WTC11 (cell line): ENCODE measurements at regions not wholly inside any gene's neighbourhood (a gene's known extent, or its start where the extent isn't known, plus 50 kb on each side); places are given as distances from the start of the nearest gene placed in this dataset.

Experiments used
- ATAC-seq: fragments of 200-7000 bp; cut with Tn5 transposase; 2 replicates; pipeline ENCODE4 v1.10.0; 2021; ENCODE audit warnings: mild to moderate bottlenecking, moderate library complexity
- CTCF ChIA-PET: fragments of 300-600 bp; sonication (Branson Sonifier 250); formaldehyde crosslinking; loops from one replicate; lab custom pipeline; 2021; ENCODE audit warnings: antibody characterized with exemption; lab: Charles Lee
- POLR2A ChIA-PET: fragments of 350-600 bp; sonication (Branson Sonifier 250); formaldehyde crosslinking; loops from one replicate; lab custom pipeline; 2021; ENCODE audit warnings: antibody characterized with exemption; lab: Charles Lee
- DNase-seq: peaks from one replicate; pipeline ENCODE4 v3.0.0; 2021; ENCODE audit warnings: low spot score
- H3K27ac Mint-ChIP-seq: 2 replicates; pipeline ENCODE4 v1.8.0; 2021; ENCODE audit warnings: mixed read lengths
- H3K27me3 Mint-ChIP-seq: 2 replicates; pipeline ENCODE4 v1.8.0; 2021; ENCODE audit warnings: low read depth, mild to moderate bottlenecking, moderate library complexity, mixed read lengths
- H3K36me3 Mint-ChIP-seq: 2 replicates; pipeline ENCODE4 v1.8.0; 2021; ENCODE audit warnings: mixed read lengths
- H3K4me1 Mint-ChIP-seq: 2 replicates; pipeline ENCODE4 v1.8.0; 2022; ENCODE audit warnings: mixed read lengths
- H3K4me3 Mint-ChIP-seq: 2 replicates; pipeline ENCODE4 v1.8.0; 2021; ENCODE audit warnings: mild to moderate bottlenecking, moderate library complexity, mixed read lengths
- H3K9me3 Mint-ChIP-seq: 2 replicates; pipeline ENCODE4 v1.8.0; 2021; ENCODE audit warnings: mixed read lengths
- CBFB ChIP-seq: sonication (generic); formaldehyde crosslinking; IDR thresholded peaks from 2 replicates; pipeline ENCODE4 v1.8.1; 2022; ENCODE audit warnings: mild to moderate bottlenecking, low read depth, missing genetic modification reagents
- FOXK1 ChIP-seq: sonication (generic); formaldehyde crosslinking; IDR thresholded peaks from 2 replicates; pipeline ENCODE4 v1.8.0; 2022; ENCODE audit warnings: mild to moderate bottlenecking, moderate library complexity, missing genetic modification reagents
- FOXP1 ChIP-seq: sonication (generic); formaldehyde crosslinking; IDR thresholded peaks from 2 replicates; pipeline ENCODE4 v1.8.0; 2022; ENCODE audit warnings: missing genetic modification reagents, mild to moderate bottlenecking, moderate library complexity, borderline replicate concordance
- GTF2I ChIP-seq: fragments of 250-450 bp; sonication (Bioruptor Pico); conservative IDR thresholded peaks from 2 replicates; pipeline ENCODE4 v1.4.0; 2021; ENCODE audit warnings: mild to moderate bottlenecking
- HMGA2 ChIP-seq: fragments of 250-450 bp; sonication (Bioruptor Pico); IDR thresholded peaks from 2 replicates; pipeline ENCODE4 v1.4.0; 2021; ENCODE audit warnings: mild to moderate bottlenecking, moderate library complexity
- IRF2 ChIP-seq: sonication (generic); formaldehyde crosslinking; IDR thresholded peaks from 2 replicates; pipeline ENCODE4 v1.8.0; 2022; ENCODE audit warnings: low read depth, missing genetic modification reagents, borderline replicate concordance
- JAZF1 ChIP-seq: fragments of 250-450 bp; sonication (Bioruptor Pico); IDR thresholded peaks from 2 replicates; pipeline ENCODE4 v1.9.0; 2021; ENCODE audit warnings: moderate library complexity, mild to moderate bottlenecking, inconsistent platforms
- KAT7 ChIP-seq: sonication (generic); formaldehyde crosslinking; IDR thresholded peaks from 2 replicates; pipeline ENCODE4 v1.8.1; 2023; ENCODE audit warnings: missing genetic modification reagents, mild to moderate bottlenecking, borderline replicate concordance
- NR2C2 ChIP-seq: sonication (generic); formaldehyde crosslinking; IDR thresholded peaks from 2 replicates; pipeline ENCODE4 v1.8.0; 2022; ENCODE audit warnings: mild to moderate bottlenecking, missing genetic modification reagents
- PRRX2 ChIP-seq: fragments of 250-450 bp; sonication (Bioruptor Pico); IDR thresholded peaks from 2 replicates; pipeline ENCODE4 v1.8.0; 2021; ENCODE audit warnings: mild to moderate bottlenecking
- RELA ChIP-seq: sonication (generic); formaldehyde crosslinking; IDR thresholded peaks from 2 replicates; pipeline ENCODE4 v1.8.1; 2022; ENCODE audit warnings: missing genetic modification reagents, mild to moderate bottlenecking, borderline replicate concordance
- SMAD3 ChIP-seq: sonication (generic); formaldehyde crosslinking; IDR thresholded peaks from 2 replicates; pipeline ENCODE4 v1.8.0; 2022; ENCODE audit warnings: missing genetic modification reagents, mild to moderate bottlenecking, borderline replicate concordance
- ZBTB21 ChIP-seq: sonication (generic); formaldehyde crosslinking; IDR thresholded peaks from 2 replicates; pipeline ENCODE4 v1.8.1; 2023; ENCODE audit warnings: mild to moderate bottlenecking, missing genetic modification reagents, borderline replicate concordance
- ZNF219 ChIP-seq: sonication (generic); formaldehyde crosslinking; IDR thresholded peaks from 2 replicates; pipeline ENCODE4 v1.8.0; 2023; ENCODE audit warnings: missing genetic modification reagents, mild to moderate bottlenecking, borderline replicate concordance
- ZNF317 ChIP-seq: sonication (generic); formaldehyde crosslinking; IDR thresholded peaks from 2 replicates; pipeline ENCODE4 v1.8.1; 2023; ENCODE audit warnings: low read depth, mild to moderate bottlenecking, moderate library complexity, missing genetic modification reagents, borderline replicate concordance
- TF ChIP-seq, protein P1 (sequence below): sonication (generic); formaldehyde crosslinking; conservative IDR thresholded peaks from 2 replicates; pipeline ENCODE4 v1.8.1; 2023; ENCODE audit warnings: mild to moderate bottlenecking, low read depth, missing genetic modification reagents, moderate library complexity
- TF ChIP-seq, protein P2 (sequence below): sonication (generic); formaldehyde crosslinking; IDR thresholded peaks from 2 replicates; pipeline ENCODE4 v1.8.1; 2022; ENCODE audit warnings: mild to moderate bottlenecking, missing genetic modification reagents, moderate library complexity, borderline replicate concordance
- TF ChIP-seq, protein P3 (sequence below): sonication (generic); formaldehyde crosslinking; IDR thresholded peaks from 2 replicates; pipeline ENCODE4 v1.8.1; 2022; ENCODE audit warnings: mild to moderate bottlenecking, moderate library complexity, missing genetic modification reagents
- TF ChIP-seq, protein P4 (sequence below): sonication (generic); formaldehyde crosslinking; IDR thresholded peaks from 2 replicates; pipeline ENCODE4 v1.8.1; 2023; ENCODE audit warnings: mild to moderate bottlenecking, missing genetic modification reagents, borderline replicate concordance
- TF ChIP-seq, protein P5 (sequence below): sonication (generic); formaldehyde crosslinking; IDR thresholded peaks from 2 replicates; pipeline ENCODE4 v1.8.0; 2022; ENCODE audit warnings: mild to moderate bottlenecking, missing genetic modification reagents
- TF ChIP-seq, protein P6 (sequence below): sonication (generic); formaldehyde crosslinking; IDR thresholded peaks from 2 replicates; pipeline ENCODE4 v1.8.1; 2023; ENCODE audit warnings: mild to moderate bottlenecking, missing genetic modification reagents, moderate library complexity
- TF ChIP-seq, protein P7 (sequence below): fragments of 250-450 bp; sonication (Bioruptor Pico); IDR thresholded peaks from 2 replicates; pipeline ENCODE4 v1.9.0; 2021; ENCODE audit warnings: moderate library complexity, mild to moderate bottlenecking, inconsistent platforms, borderline replicate concordance
- TF ChIP-seq, protein P8 (sequence below): sonication (generic); formaldehyde crosslinking; IDR thresholded peaks from 2 replicates; pipeline ENCODE4 v1.8.1; 2022; ENCODE audit warnings: low read depth, mild to moderate bottlenecking, moderate library complexity, missing genetic modification reagents, borderline replicate concordance

DNA sequence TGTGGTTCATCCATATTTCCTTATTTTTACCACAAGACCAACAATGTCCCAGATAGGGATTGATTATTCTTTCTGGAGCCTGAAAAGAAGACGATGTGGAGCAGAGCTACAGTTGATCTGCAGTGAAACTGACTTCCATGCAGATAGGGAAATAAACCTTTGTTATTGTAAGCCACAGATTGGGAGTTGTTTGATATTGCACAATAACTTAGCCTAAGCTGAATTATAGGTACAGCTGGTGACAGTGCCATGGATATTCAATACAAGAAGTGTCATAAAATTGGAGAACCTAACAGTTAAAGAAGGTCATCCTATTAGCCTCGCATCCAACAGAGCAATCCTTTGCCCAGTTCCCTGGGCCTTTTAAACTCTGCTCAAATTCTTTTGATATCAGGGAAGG, 367.7 kb upstream of the PPP2R3A start (continued):
- TF ChIP-seq FOXK1 = no peak
- TF ChIP-seq, protein P1, sequence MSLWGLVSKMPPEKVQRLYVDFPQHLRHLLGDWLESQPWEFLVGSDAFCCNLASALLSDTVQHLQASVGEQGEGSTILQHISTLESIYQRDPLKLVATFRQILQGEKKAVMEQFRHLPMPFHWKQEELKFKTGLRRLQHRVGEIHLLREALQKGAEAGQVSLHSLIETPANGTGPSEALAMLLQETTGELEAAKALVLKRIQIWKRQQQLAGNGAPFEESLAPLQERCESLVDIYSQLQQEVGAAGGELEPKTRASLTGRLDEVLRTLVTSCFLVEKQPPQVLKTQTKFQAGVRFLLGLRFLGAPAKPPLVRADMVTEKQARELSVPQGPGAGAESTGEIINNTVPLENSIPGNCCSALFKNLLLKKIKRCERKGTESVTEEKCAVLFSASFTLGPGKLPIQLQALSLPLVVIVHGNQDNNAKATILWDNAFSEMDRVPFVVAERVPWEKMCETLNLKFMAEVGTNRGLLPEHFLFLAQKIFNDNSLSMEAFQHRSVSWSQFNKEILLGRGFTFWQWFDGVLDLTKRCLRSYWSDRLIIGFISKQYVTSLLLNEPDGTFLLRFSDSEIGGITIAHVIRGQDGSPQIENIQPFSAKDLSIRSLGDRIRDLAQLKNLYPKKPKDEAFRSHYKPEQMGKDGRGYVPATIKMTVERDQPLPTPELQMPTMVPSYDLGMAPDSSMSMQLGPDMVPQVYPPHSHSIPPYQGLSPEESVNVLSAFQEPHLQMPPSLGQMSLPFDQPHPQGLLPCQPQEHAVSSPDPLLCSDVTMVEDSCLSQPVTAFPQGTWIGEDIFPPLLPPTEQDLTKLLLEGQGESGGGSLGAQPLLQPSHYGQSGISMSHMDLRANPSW (CRISPR knock-in tag) = no peak
- no peak for TF ChIP-seq IRF2 (CRISPR knock-in tag)
- TF ChIP-seq SMAD3 (CRISPR knock-in tag) = no peak
- TF ChIP-seq, protein P2, sequence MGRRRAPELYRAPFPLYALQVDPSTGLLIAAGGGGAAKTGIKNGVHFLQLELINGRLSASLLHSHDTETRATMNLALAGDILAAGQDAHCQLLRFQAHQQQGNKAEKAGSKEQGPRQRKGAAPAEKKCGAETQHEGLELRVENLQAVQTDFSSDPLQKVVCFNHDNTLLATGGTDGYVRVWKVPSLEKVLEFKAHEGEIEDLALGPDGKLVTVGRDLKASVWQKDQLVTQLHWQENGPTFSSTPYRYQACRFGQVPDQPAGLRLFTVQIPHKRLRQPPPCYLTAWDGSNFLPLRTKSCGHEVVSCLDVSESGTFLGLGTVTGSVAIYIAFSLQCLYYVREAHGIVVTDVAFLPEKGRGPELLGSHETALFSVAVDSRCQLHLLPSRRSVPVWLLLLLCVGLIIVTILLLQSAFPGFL (CRISPR knock-in tag) = no peak
- TF ChIP-seq HMGA2 = no peak
- TF ChIP-seq GTF2I (CRISPR knock-in tag) = no peak
- TF ChIP-seq PRRX2 (CRISPR knock-in tag) = no peak
- TF ChIP-seq, all 79 proteins: peak for 0

DNA sequence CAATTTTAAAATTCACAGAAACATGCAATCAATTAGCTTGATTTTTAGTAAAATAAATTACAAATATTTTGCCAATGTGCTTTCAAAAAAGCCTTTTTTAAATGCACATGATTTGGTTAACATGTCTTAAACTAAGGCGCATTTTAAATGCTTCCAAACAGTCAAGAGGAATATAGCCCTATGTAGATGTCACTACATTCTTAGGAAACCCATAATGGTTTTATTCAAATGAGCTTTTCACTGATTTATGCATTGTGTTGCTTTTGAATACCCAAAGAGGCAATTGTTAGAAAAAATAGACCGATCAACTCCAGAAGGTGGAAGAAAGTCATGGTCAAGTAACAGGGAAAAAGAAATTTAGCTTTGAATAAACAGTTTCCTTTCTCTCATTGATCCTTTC, 366.9 kb upstream of the PPP2R3A start:
- ATAC-seq = no peak
- Mint-ChIP-seq H3K27ac (no peak overlapping the region), H3K9me3 (peaks cover 5% of the 10 kb centered on the region), H3K4me3 (no peak overlapping the region), H3K4me1 (peaks cover 35% of the 10 kb centered on the region), H3K27me3 (no peaks in the 10 kb centered on the region)
- ChIA-PET POLR2A (no interaction called here), CTCF (no interaction called here)
- TF ChIP-seq, protein P3, sequence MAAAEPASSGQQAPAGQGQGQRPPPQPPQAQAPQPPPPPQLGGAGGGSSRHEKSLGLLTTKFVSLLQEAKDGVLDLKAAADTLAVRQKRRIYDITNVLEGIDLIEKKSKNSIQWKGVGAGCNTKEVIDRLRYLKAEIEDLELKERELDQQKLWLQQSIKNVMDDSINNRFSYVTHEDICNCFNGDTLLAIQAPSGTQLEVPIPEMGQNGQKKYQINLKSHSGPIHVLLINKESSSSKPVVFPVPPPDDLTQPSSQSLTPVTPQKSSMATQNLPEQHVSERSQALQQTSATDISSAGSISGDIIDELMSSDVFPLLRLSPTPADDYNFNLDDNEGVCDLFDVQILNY (CRISPR knock-in tag) = no peak
- TF ChIP-seq, protein P4, sequence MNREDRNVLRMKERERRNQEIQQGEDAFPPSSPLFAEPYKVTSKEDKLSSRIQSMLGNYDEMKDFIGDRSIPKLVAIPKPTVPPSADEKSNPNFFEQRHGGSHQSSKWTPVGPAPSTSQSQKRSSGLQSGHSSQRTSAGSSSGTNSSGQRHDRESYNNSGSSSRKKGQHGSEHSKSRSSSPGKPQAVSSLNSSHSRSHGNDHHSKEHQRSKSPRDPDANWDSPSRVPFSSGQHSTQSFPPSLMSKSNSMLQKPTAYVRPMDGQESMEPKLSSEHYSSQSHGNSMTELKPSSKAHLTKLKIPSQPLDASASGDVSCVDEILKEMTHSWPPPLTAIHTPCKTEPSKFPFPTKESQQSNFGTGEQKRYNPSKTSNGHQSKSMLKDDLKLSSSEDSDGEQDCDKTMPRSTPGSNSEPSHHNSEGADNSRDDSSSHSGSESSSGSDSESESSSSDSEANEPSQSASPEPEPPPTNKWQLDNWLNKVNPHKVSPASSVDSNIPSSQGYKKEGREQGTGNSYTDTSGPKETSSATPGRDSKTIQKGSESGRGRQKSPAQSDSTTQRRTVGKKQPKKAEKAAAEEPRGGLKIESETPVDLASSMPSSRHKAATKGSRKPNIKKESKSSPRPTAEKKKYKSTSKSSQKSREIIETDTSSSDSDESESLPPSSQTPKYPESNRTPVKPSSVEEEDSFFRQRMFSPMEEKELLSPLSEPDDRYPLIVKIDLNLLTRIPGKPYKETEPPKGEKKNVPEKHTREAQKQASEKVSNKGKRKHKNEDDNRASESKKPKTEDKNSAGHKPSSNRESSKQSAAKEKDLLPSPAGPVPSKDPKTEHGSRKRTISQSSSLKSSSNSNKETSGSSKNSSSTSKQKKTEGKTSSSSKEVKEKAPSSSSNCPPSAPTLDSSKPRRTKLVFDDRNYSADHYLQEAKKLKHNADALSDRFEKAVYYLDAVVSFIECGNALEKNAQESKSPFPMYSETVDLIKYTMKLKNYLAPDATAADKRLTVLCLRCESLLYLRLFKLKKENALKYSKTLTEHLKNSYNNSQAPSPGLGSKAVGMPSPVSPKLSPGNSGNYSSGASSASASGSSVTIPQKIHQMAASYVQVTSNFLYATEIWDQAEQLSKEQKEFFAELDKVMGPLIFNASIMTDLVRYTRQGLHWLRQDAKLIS (CRISPR knock-in tag) = no peak
- TF ChIP-seq, protein P5, sequence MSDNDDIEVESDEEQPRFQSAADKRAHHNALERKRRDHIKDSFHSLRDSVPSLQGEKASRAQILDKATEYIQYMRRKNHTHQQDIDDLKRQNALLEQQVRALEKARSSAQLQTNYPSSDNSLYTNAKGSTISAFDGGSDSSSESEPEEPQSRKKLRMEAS (CRISPR knock-in tag) = no peak
- TF ChIP-seq RELA (CRISPR knock-in tag) (no peak), JAZF1 (CRISPR knock-in tag) (no peak), FOXP1 (CRISPR knock-in tag) (no peak), ZNF317 (CRISPR knock-in tag) (no peak), ZBTB21 (CRISPR knock-in tag) (no peak), FOXK1 (no peak), CBFB (CRISPR knock-in tag) (no peak), ZNF219 (CRISPR knock-in tag) (no peak), NR2C2 (CRISPR knock-in tag) (no peak), KAT7 (CRISPR knock-in tag) (no peak)
- TF ChIP-seq, protein P6, sequence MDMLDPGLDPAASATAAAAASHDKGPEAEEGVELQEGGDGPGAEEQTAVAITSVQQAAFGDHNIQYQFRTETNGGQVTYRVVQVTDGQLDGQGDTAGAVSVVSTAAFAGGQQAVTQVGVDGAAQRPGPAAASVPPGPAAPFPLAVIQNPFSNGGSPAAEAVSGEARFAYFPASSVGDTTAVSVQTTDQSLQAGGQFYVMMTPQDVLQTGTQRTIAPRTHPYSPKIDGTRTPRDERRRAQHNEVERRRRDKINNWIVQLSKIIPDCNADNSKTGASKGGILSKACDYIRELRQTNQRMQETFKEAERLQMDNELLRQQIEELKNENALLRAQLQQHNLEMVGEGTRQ = no peak
- TF ChIP-seq, protein P7, sequence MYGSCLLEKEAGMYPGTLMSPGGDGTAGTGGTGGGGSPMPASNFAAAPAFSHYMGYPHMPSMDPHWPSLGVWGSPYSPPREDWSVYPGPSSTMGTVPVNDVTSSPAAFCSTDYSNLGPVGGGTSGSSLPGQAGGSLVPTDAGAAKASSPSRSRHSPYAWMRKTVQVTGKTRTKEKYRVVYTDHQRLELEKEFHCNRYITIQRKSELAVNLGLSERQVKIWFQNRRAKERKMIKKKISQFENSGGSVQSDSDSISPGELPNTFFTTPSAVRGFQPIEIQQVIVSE = no peak
- TF ChIP-seq, protein P2 (CRISPR knock-in tag) = no peak
- TF ChIP-seq, protein P8, sequence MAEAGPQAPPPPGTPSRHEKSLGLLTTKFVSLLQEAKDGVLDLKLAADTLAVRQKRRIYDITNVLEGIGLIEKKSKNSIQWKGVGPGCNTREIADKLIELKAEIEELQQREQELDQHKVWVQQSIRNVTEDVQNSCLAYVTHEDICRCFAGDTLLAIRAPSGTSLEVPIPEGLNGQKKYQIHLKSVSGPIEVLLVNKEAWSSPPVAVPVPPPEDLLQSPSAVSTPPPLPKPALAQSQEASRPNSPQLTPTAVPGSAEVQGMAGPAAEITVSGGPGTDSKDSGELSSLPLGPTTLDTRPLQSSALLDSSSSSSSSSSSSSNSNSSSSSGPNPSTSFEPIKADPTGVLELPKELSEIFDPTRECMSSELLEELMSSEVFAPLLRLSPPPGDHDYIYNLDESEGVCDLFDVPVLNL (CRISPR knock-in tag) = no peak
- TF ChIP-seq, all 79 proteins: peak for 0
- DNase-seq = no peak
- H3K36me3 Mint-ChIP-seq = peaks cover 2% of the 10 kb centered on the region
